ENCODE measurements at regions not wholly inside any gene's neighbourhood (a gene's known extent, or its start where the extent isn't known, plus 50 kb on each side); places are given as distances from the start of the nearest gene placed in this dataset.

- no peak for DNase-seq
These were observed 420.3 kb downstream of the PCDH17 start for GRCh38 chr13:58051807-58052375.

- no peak for DNase-seq
These were observed 424.9 kb downstream of the PCDH17 start for GRCh38 chr13:58056426-58056825.

- no peak for DNase-seq
These were observed 428.1 kb downstream of the PCDH17 start for GRCh38 chr13:58059624-58060023.

- DNase-seq, result no peak
These were observed 449.3 kb downstream of the PCDH17 start for GRCh38 chr13:58080806-58081205.

- DNase-seq, result no peak
These were observed 449.8 kb downstream of the PCDH17 start for GRCh38 chr13:58081301-58081820.

- DNase-seq, result no peak
These were observed 451.5 kb downstream of the PCDH17 start for GRCh38 chr13:58083064-58083463.

GRCh38 chr13:58085274-58085673, 453.7 kb downstream of the PCDH17 start:
- DNase-seq, result no peak

- no peak for DNase-seq
These were observed 454.3 kb downstream of the PCDH17 start for GRCh38 chr13:58085819-58086218.

- no peak for DNase-seq
These were observed 456.0 kb downstream of the PCDH17 start for GRCh38 chr13:58087566-58087965.

GRCh38 chr13:58093394-58093793, 461.9 kb downstream of the PCDH17 start:
- no peak for DNase-seq

GRCh38 chr13:58097831-58098230, 466.3 kb downstream of the PCDH17 start:
- no peak for DNase-seq

- no peak for DNase-seq
These were observed 487.8 kb downstream of the PCDH17 start for GRCh38 chr13:58119351-58119750.

GRCh38 chr13:58119804-58120203, 488.3 kb downstream of the PCDH17 start:
- DNase-seq, result no peak

- no peak for DNase-seq
These were observed 495.0 kb downstream of the PCDH17 start for GRCh38 chr13:58126496-58126895.

GRCh38 chr13:58134012-58134411, 502.5 kb downstream of the PCDH17 start:
- DNase-seq, result no peak

- no peak for DNase-seq
These were observed 503.0 kb downstream of the PCDH17 start for GRCh38 chr13:58134525-58134924.

- no peak for DNase-seq
These were observed 511.4 kb downstream of the PCDH17 start for GRCh38 chr13:58142952-58143351.

- DNase-seq, result no peak
These were observed 513.1 kb downstream of the PCDH17 start for GRCh38 chr13:58144616-58145015.

- DNase-seq, result no peak
These were observed 519.9 kb downstream of the PCDH17 start for GRCh38 chr13:58151452-58151851.

GRCh38 chr13:58160980-58161379, 529.4 kb downstream of the PCDH17 start:
- no peak for DNase-seq

GRCh38 chr13:58165617-58166016, 534.1 kb downstream of the PCDH17 start:
- no peak for DNase-seq

GRCh38 chr13:58181111-58181510, 549.6 kb downstream of the PCDH17 start:
- no peak for DNase-seq

GRCh38 chr13:58187881-58188280, 556.3 kb downstream of the PCDH17 start:
- DNase-seq, result no peak

GRCh38 chr13:58190577-58190976, 559.0 kb downstream of the PCDH17 start:
- DNase-seq, result no peak

- DNase-seq, result no peak
These were observed 560.2 kb downstream of the PCDH17 start for GRCh38 chr13:58191754-58192153.
